GM10266 (cell line): ENCODE measurements at regions not wholly inside any gene's neighbourhood (a gene's known extent, or its start where the extent isn't known, plus 50 kb on each side); places are given as distances from the start of the nearest gene placed in this dataset.

ENCODE experiments used
- DNase-seq: peaks from one replicate; pipeline ENCODE4 v3.0.0; 2012; ENCODE audit errors: extremely low spot score
- TF ChIP-seq, protein P1 (sequence below): IDR thresholded peaks from 2 replicates; pipeline ENCODE4 v1.5.1; 2012; ENCODE audit warnings: mild to moderate bottlenecking, low read depth; ENCODE audit not compliant: control insufficient read depth, insufficient read depth; ENCODE audit errors: missing control alignments

DNA sequence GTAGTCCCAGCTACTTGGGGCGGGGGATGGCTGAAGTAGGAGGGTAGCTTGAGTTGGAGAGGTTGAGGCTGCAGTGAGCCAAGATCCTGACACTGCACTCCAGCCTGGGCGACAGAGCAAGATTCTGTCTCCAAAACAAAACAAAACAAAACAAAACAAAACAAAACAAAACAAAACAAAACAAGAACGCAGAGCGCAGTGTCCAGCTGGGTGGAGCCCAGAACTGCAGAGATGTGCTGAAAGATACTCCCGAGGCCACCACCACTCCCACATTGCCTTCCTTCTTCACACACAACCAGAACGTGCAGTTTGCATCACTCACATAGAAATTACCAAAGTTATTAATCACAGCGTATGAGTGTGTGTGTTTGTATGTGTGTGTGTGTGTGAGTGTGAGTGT, 222.9 kb upstream of the ASIC2 start:
- DNase-seq = no peak
- TF ChIP-seq, protein P1, sequence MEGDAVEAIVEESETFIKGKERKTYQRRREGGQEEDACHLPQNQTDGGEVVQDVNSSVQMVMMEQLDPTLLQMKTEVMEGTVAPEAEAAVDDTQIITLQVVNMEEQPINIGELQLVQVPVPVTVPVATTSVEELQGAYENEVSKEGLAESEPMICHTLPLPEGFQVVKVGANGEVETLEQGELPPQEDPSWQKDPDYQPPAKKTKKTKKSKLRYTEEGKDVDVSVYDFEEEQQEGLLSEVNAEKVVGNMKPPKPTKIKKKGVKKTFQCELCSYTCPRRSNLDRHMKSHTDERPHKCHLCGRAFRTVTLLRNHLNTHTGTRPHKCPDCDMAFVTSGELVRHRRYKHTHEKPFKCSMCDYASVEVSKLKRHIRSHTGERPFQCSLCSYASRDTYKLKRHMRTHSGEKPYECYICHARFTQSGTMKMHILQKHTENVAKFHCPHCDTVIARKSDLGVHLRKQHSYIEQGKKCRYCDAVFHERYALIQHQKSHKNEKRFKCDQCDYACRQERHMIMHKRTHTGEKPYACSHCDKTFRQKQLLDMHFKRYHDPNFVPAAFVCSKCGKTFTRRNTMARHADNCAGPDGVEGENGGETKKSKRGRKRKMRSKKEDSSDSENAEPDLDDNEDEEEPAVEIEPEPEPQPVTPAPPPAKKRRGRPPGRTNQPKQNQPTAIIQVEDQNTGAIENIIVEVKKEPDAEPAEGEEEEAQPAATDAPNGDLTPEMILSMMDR = no peak

- DNase-seq = no peak
- TF ChIP-seq, protein P1 = no peak
Observed at GRCh38 chr17:33516645-33517044, 223.6 kb upstream of the ASIC2 start.

DNA sequence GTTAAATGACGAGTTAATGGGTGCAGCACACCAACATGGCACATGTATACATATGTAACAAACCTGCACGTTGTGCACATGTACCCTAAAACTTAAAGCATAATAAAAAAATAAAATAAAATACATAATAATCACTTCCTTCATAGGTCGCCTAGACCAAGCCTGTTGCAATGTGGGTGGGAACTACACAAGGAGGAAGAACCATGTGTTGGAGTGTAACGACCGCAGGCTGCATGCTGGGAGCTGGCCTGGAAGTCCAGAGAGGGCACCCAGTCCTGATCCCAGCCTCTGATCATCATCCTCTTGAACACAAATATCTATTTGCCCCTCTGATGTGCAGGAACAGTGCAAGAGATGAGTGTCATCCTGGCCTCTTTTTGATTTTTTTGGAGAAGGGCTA, 224.7 kb upstream of the ASIC2 start:
- DNase-seq = no peak

DNA sequence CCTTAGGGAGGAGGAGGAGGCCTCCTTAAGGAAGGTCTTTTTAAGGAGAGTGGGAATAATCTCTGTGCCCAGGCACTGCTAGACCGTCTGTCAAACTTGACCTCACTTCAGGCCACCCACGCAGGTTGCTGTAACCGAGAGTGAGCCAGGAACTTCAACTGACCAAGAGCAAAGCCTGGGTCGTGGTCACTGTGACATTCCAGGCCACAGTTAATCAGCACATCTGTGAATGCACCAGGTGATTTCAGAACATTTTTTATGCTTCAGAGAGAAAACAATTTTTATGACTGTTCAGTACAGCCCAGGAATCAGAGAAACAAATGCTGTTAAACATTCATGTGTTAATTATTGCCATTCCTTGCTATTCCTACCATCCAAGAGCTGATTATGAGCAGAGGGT, 226.6 kb upstream of the ASIC2 start:
- TF ChIP-seq, protein P1 = no peak
- DNase-seq = no peak

More for the DNA sequence above, 224.7 kb upstream of the ASIC2 start:
- TF ChIP-seq, protein P1 = no peak

GRCh38 chr17:33520426-33521330, 227.6 kb upstream of the ASIC2 start:
- DNase-seq = peak; percentile 58
- TF ChIP-seq, protein P1 = peak; percentile 66

- TF ChIP-seq, protein P1 = peak; percentile 37
- no peak for DNase-seq
Observed at GRCh38 chr17:33521784-33522183, 228.7 kb upstream of the ASIC2 start.

DNA sequence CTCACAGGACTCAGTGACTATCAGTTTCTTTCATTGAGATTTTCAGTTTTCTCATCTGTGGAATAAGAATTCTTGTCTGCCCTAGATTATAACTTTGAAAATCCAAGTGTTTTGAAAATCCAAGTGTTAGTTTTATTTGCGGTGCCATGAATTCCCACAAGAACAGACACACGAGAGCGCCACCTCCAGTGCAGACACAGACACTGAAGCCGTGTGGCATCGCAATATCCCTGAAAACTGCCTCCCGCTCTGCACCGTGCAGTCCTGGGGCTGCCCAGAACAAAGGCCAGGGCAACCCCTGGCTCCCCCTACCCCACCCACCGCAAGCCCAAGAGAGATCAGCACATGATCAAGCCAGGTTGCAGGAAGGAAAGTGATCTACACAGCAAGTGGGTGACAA, 229.5 kb upstream of the ASIC2 start:
- DNase-seq = no peak
- TF ChIP-seq, protein P1 = no peak
